GM23248 (cell line): ENCODE measurements at regions not wholly inside any gene's neighbourhood (a gene's known extent, or its start where the extent isn't known, plus 50 kb on each side); places are given as distances from the start of the nearest gene placed in this dataset.

Source experiments
- DNase-seq: peaks from one replicate; pipeline ENCODE4 v3.0.0-alpha.2; 2015
- H2AFZ ChIP-seq: fragments of 200-600 bp; sonication (generic); 2 replicates; pipeline ENCODE4 v1.6.1; 2016; ENCODE audit warnings: antibody characterized with exemption
- H3F3A ChIP-seq: fragments of 200-600 bp; sonication (generic); 2 replicates; pipeline ENCODE4 v1.6.1; 2016; ENCODE audit warnings: mild to moderate bottlenecking, antibody characterized with exemption, mixed run types; ENCODE audit not compliant: insufficient read depth
- H3K27ac ChIP-seq: fragments of 200-600 bp; sonication (generic); 2 replicates; pipeline ENCODE4 v1.5.1; 2016; ENCODE audit warnings: mild to moderate bottlenecking
- H3K27me3 ChIP-seq: fragments of 200-600 bp; sonication (generic); replicated peaks from 2 replicates; pipeline ENCODE4 v1.6.1; 2016; ENCODE audit warnings: mild to moderate bottlenecking; ENCODE audit not compliant: insufficient read depth
- H3K36me3 ChIP-seq: fragments of 200-600 bp; sonication (generic); 2 replicates; pipeline ENCODE4 v1.6.1; 2016; ENCODE audit warnings: low read depth, mild to moderate bottlenecking
- H3K4me1 ChIP-seq: fragments of 200-600 bp; sonication (generic); 2 replicates; pipeline ENCODE4 v1.6.1; 2016; ENCODE audit warnings: mild to moderate bottlenecking; ENCODE audit not compliant: insufficient read depth
- H3K4me2 ChIP-seq: fragments of 200-600 bp; sonication (generic); one replicate; pipeline ENCODE4 v1.6.1; 2016; ENCODE audit warnings: mild to moderate bottlenecking; ENCODE audit not compliant: unreplicated experiment
- H3K4me3 ChIP-seq: fragments of 200-600 bp; sonication (generic); 2 replicates; pipeline ENCODE4 v1.5.1; 2016; ENCODE audit warnings: mild to moderate bottlenecking
- H3K79me2 ChIP-seq: fragments of 200-600 bp; sonication (generic); 2 replicates; pipeline ENCODE4 v1.6.1; 2016; ENCODE audit warnings: mild to moderate bottlenecking; ENCODE audit not compliant: insufficient read depth
- H3K9ac ChIP-seq: fragments of 200-600 bp; sonication (generic); 2 replicates; pipeline ENCODE4 v1.6.1; 2016; ENCODE audit warnings: mild to moderate bottlenecking
- H3K9me2 ChIP-seq: fragments of 200-600 bp; sonication (generic); 2 replicates; pipeline ENCODE4 v1.6.1; 2016; ENCODE audit warnings: mixed run types, mild to moderate bottlenecking, moderate library complexity; ENCODE audit not compliant: insufficient read depth
- H3K9me3 ChIP-seq: fragments of 200-600 bp; sonication (generic); one replicate; pipeline ENCODE4 v1.6.1; 2017; ENCODE audit warnings: low read depth
- H4K20me1 ChIP-seq: fragments of 200-600 bp; sonication (generic); 2 replicates; pipeline ENCODE4 v1.6.0; 2016; ENCODE audit not compliant: insufficient read depth
- EZH2 ChIP-seq: fragments of 200-600 bp; sonication (generic); IDR thresholded peaks from 2 replicates; pipeline ENCODE4 v1.6.1; 2018; ENCODE audit warnings: antibody characterized with exemption, mild to moderate bottlenecking; ENCODE audit not compliant: insufficient read depth, poor library complexity, severe bottlenecking
- EZH2phosphoT487 ChIP-seq: fragments of 200-600 bp; sonication (generic); IDR thresholded peaks from 2 replicates; pipeline ENCODE4 v1.6.1; 2018; ENCODE audit warnings: antibody characterized with exemption, moderate library complexity, mild to moderate bottlenecking, low read depth; ENCODE audit not compliant: insufficient read depth
- WGBS, 2 experiments: methylation state at CpG; one replicate each; pipeline ENCODE4 v1.1.6; 2015 to 2017; ENCODE audit warnings: low lambda C conversion rate in 2 of 2, low coverage in 1 of 2; ENCODE audit errors: missing lambda C conversion rate in 2 of 2; 5-methylcytosine and 5-hydroxymethylcytosine counted together
- in situ Hi-C: fragments of 300-500 bp; cut with MboI; formaldehyde crosslinking; loops from 2 replicates; pipeline ENCODE4 v1.15.0; 2020

DNA sequence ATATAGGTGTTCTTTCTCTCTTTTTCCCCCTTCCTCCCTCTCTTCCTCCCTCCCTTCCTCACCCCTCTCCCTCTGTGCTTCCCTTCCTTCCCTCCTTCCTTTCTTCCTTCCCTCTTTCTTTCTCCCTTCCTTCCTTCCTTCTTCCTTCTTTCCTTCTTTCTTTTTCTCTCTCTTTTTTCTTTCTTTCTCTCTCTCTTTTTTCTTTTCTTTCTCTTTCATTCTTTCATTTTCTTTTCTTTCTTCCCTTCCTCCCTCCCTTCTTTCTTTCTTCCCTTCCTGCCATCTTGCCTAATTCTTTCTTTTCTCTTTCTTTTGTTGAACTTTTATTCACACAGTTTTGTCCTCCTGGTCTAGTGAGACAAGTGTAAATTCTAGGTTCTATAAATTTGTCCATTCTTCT lies 1595.6 kb downstream of the SI start:
- Histone ChIP-seq H3K27ac (no peak overlapping the region), H3K9me2 (no peaks in the 10 kb centered on the region), H3K4me2 (no peak overlapping the region), H3K36me3 (no peaks in the 10 kb centered on the region), H3F3A (no peaks in the 10 kb centered on the region), H3K27me3 (no peaks in the 10 kb centered on the region), H3K9me3 (no peaks in the 10 kb centered on the region), H3K9ac (no peak overlapping the region), H2AFZ (no peak overlapping the region), H3K4me3 (no peak overlapping the region), H3K79me2 (no peaks in the 10 kb centered on the region), H3K4me1 (no peaks in the 10 kb centered on the region), H4K20me1 (no peaks in the 10 kb centered on the region)
- in situ Hi-C loops = no loop called here
- DNase-seq = no peak
- TF ChIP-seq EZH2 (no peak), EZH2phosphoT487 (no peak)

- no peaks in the 10 kb centered on the region for H3K27me3 ChIP-seq
- in situ Hi-C loops = no loop called here
- H3K36me3 ChIP-seq = no peaks in the 10 kb centered on the region
- no peaks in the 10 kb centered on the region for H3K9me2 ChIP-seq
- no peak for DNase-seq
- H3K9ac ChIP-seq = no peak overlapping the region
- WGBS, 2 experiments = 3 to 7% methylated on average over 1 of the region's 1 CpG
- no peak overlapping the region for H3K4me3 ChIP-seq
- H2AFZ ChIP-seq = no peak overlapping the region
- H3K27ac ChIP-seq = no peak overlapping the region
- H3K4me1 ChIP-seq = no peaks in the 10 kb centered on the region
- H3K9me3 ChIP-seq = no peaks in the 10 kb centered on the region
- TF ChIP-seq EZH2 (no peak), EZH2phosphoT487 (no peak)
- no peak overlapping the region for H3K4me2 ChIP-seq
- H4K20me1 ChIP-seq = no peaks in the 10 kb centered on the region
- H3F3A ChIP-seq = no peaks in the 10 kb centered on the region
- H3K79me2 ChIP-seq = no peaks in the 10 kb centered on the region
Measured at GRCh38 chr3:163481738-163482137, 1596.6 kb downstream of the SI start.

DNA sequence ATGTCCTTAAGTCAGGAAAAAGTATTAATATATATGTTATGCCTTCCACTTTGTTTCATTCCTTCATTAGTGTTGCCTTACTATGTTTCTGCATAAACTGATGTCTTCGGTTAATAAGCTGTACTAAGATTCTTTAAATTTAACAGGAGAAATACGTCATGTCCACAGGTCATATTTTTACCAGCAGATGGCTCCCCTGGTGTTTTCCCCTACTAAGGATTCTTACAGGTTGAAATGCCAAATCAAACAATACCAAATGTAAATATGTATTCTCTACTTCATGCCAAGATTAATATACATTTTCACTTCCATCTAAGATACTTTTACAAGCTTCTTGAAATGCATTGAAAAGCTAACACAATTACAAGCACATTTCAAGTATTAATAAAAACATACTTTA lies 1602.1 kb downstream of the SI start:
- in situ Hi-C loops = no loop called here
- Histone ChIP-seq H3K4me2 (no peak overlapping the region), H2AFZ (no peak overlapping the region), H3K9ac (no peak overlapping the region), H3K9me2 (no peaks in the 10 kb centered on the region), H3K79me2 (no peaks in the 10 kb centered on the region), H3K9me3 (no peaks in the 10 kb centered on the region), H3K36me3 (no peaks in the 10 kb centered on the region), H3K4me3 (no peak overlapping the region), H3K27me3 (no peaks in the 10 kb centered on the region), H3K27ac (no peak overlapping the region), H3F3A (no peaks in the 10 kb centered on the region), H4K20me1 (no peaks in the 10 kb centered on the region; the same call in 1 of the 2 replicates), H3K4me1 (no peaks in the 10 kb centered on the region)
- 37 to 39% methylated on average over 2 of the region's 2 CpGs for WGBS, 2 experiments
- DNase-seq = no peak
- TF ChIP-seq EZH2phosphoT487 (no peak), EZH2 (no peak)

GRCh38 chr3:163474766-163475165 lies 1603.5 kb downstream of the SI start:
- Histone ChIP-seq H3K9ac (no peak overlapping the region), H3K4me2 (no peak overlapping the region), H2AFZ (no peak overlapping the region), H3K36me3 (no peaks in the 10 kb centered on the region), H3K27ac (no peak overlapping the region), H3F3A (no peaks in the 10 kb centered on the region), H3K79me2 (no peaks in the 10 kb centered on the region), H3K4me3 (no peak overlapping the region), H3K27me3 (no peaks in the 10 kb centered on the region), H3K4me1 (no peaks in the 10 kb centered on the region), H3K9me3 (no peaks in the 10 kb centered on the region), H4K20me1 (no peaks in the 10 kb centered on the region; the same call in 1 of the 2 replicates), H3K9me2 (no peaks in the 10 kb centered on the region)
- TF ChIP-seq EZH2 (no peak), EZH2phosphoT487 (no peak)
- no peak for DNase-seq
- in situ Hi-C loops = no loop called here
- 34 to 45% methylated on average over 1 of the region's 1 CpG for WGBS, 2 experiments

DNA sequence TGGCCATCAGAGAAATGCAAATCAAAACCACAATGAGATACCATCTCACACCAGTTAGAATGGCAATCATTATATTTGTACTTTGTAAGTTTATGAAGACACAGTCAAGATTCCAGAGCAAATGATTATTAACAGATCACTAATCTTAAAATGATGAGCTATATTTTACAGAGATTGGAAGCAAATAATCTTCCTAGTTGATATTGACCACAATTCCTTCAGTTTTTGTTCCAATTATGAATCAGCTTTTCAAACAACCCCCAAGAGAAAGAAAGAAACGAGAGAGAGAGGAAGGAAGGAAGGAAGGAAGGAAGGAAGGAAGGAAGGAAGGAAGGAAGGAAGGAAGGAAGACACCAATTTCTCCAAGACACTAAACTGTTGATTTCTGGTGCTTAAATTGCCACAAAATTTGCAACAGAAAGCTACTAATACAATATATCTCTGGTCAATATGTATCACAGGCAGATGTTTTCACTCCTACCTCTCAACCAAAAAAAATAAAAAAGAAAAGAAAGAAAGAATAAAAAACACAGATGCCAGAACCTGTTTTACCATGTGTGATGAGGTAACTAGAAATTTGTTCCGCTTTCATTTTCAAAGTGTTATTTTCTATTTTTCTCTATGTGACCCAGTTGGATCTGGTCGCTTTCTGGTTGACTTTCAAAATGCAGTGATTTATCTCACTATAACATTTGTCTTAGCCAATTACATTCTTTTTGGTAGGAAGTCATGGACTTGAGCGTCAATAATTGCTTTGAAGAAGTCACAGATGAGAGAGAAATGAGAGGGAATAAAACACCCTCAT lies 1609.6 kb downstream of the SI start:
- Histone ChIP-seq H3K79me2 (no peaks in the 10 kb centered on the region), H3K27ac (no peak overlapping the region), H2AFZ (no peak overlapping the region), H3F3A (no peaks in the 10 kb centered on the region), H3K4me1 (no peaks in the 10 kb centered on the region), H3K4me3 (no peak overlapping the region), H3K9ac (no peak overlapping the region), H3K9me3 (no peaks in the 10 kb centered on the region), H3K9me2 (no peaks in the 10 kb centered on the region), H3K36me3 (no peaks in the 10 kb centered on the region), H3K4me2 (no peak overlapping the region), H4K20me1 (no peaks in the 10 kb centered on the region; the same call in 1 of the 2 replicates), H3K27me3 (no peaks in the 10 kb centered on the region)
- WGBS, 2 experiments = 21 to 26% methylated on average over 4 of the region's 4 CpGs
- no peak for DNase-seq
- TF ChIP-seq EZH2phosphoT487 = no peak
- TF ChIP-seq EZH2 = no peak
- in situ Hi-C loops = no loop called here
